H1 (cell line): ENCODE measurements at regions not wholly inside any gene's neighbourhood (a gene's known extent, or its start where the extent isn't known, plus 50 kb on each side); places are given as distances from the start of the nearest gene placed in this dataset.

Experiments
- CTCF ChIA-PET: fragments of 300-600 bp; sonication (Branson Sonifier 250); formaldehyde crosslinking; loops from one replicate; lab custom pipeline; 2021; ENCODE audit not compliant: partially characterized antibody; lab: Charles Lee
- POLR2A ChIA-PET: fragments of 300-600 bp; sonication (Branson Sonifier 250); formaldehyde crosslinking; loops from one replicate; lab custom pipeline; 2021; ENCODE audit warnings: inconsistent platforms; ENCODE audit not compliant: partially characterized antibody; lab: Charles Lee
- DNase-seq, 2 experiments: peaks; one replicate each; pipeline versions ENCODE4 v3.0.0 to v3.0.0-alpha.2; 2010 to 2022; ENCODE audit warnings: low spot score in 2 of 2, low read depth in 1 of 2, mixed read lengths in 1 of 2
- FAIRE-seq: peaks from 2 replicates; lab custom pipeline; 2011; peaks lifted over from hg19 to GRCh38; lab: Jason Lieb, UNC
- H2AFZ ChIP-seq: 2 replicates; pipeline ENCODE4 v1.8.1; 2012; ENCODE audit warnings: low read length, inconsistent platforms
- H2AK5ac ChIP-seq: 2 replicates; pipeline ENCODE4 v1.6.1; 2013; ENCODE audit warnings: low read depth, low read length
- H2BK120ac ChIP-seq: replicated peaks from 2 replicates; pipeline ENCODE3; 2013; ENCODE audit warnings: low read depth, low read length, inconsistent platforms
- H2BK12ac ChIP-seq: 2 replicates; pipeline ENCODE4 v1.6.1; 2013; ENCODE audit warnings: low read depth, low read length
- H2BK15ac ChIP-seq: 2 replicates; pipeline ENCODE4 v1.6.1; 2013; ENCODE audit warnings: low read length
- H2BK20ac ChIP-seq: 2 replicates; pipeline ENCODE4 v1.6.1; 2013; ENCODE audit warnings: low read length
- H2BK5ac ChIP-seq: 2 replicates; pipeline ENCODE4 v1.6.1; 2013; ENCODE audit warnings: low read depth, low read length
- H3K14ac ChIP-seq: 2 replicates; pipeline ENCODE4 v1.6.1; 2013; ENCODE audit warnings: inconsistent platforms; ENCODE audit not compliant: insufficient read length
- H3K18ac ChIP-seq: 2 replicates; pipeline ENCODE4 v1.6.1; 2013; ENCODE audit warnings: low read length; ENCODE audit errors: extremely low read depth
- H3K23ac ChIP-seq: 2 replicates; pipeline ENCODE4 v1.6.1; 2013; ENCODE audit warnings: inconsistent platforms; ENCODE audit not compliant: insufficient read length
- H3K23me2 ChIP-seq: 2 replicates; pipeline ENCODE4 v1.6.1; 2013; ENCODE audit warnings: low read depth, low read length
- H3K27ac ChIP-seq: 2 replicates; pipeline ENCODE4 v1.6.1; 2011; ENCODE audit warnings: low read depth, low read length, inconsistent platforms
- H3K27me3 ChIP-seq, 4 experiments: replicated peaks in 1 of 4; 1 replicate in 1 of 4; 2 replicates in 3 of 4; pipeline versions ENCODE4 v1.6.1 to v1.8.1; 2011 to 2013; ENCODE audit warnings: low read length in 3 of 4, mild to moderate bottlenecking in 3 of 4, inconsistent platforms in 2 of 4, mixed read lengths in 2 of 4, moderate library complexity in 1 of 4; ENCODE audit not compliant: control insufficient read depth in 3 of 4, insufficient read depth in 3 of 4; ENCODE audit errors: extremely low read depth in 1 of 4
- H3K36me3 ChIP-seq, 4 experiments: 2 replicates each; pipeline versions ENCODE4 v1.6.1 to v1.8.1; 2011 to 2013; ENCODE audit warnings: mild to moderate bottlenecking in 4 of 4, low read length in 3 of 4, moderate library complexity in 2 of 4, control low read depth in 1 of 4, inconsistent platforms in 1 of 4; ENCODE audit not compliant: insufficient read depth in 4 of 4, control insufficient read depth in 2 of 4
- H3K4ac ChIP-seq: replicated peaks from 2 replicates; pipeline ENCODE3; 2013; ENCODE audit warnings: low read length, low read depth, mixed read lengths, inconsistent platforms; ENCODE audit not compliant: insufficient read length
- H3K4me1 ChIP-seq, 4 experiments: replicated peaks in 1 of 4; 1 replicate in 1 of 4; 2 replicates in 3 of 4; pipeline versions ENCODE4 v1.6.1 to v1.8.1; 2011 to 2013; ENCODE audit warnings: low read length in 3 of 4, inconsistent platforms in 2 of 4, mixed read lengths in 1 of 4; ENCODE audit not compliant: insufficient read depth in 4 of 4, control insufficient read depth in 3 of 4
- H3K4me2 ChIP-seq, 2 experiments: 2 replicates each; pipeline versions ENCODE4 v1.6.1 to v1.8.1; 2011 to 2013; ENCODE audit warnings: low read depth in 2 of 2, low read length in 2 of 2, control low read depth in 1 of 2, inconsistent platforms in 1 of 2, mild to moderate bottlenecking in 1 of 2; ENCODE audit not compliant: insufficient read depth in 1 of 2
- H3K4me3 ChIP-seq, 4 experiments: fragments of 200-600, 300-600 bp in 1 of 4; sonication (generic), shearing (Covaris generic), sonication (Bioruptor Twin) in 1 of 4; 2 replicates each; pipeline versions ENCODE4 v1.5.1 to v1.8.1; 2011 to 2016; ENCODE audit warnings: low read length in 4 of 4, low read depth in 3 of 4, control low read depth in 2 of 4, inconsistent platforms in 2 of 4, mild to moderate bottlenecking in 2 of 4, mixed read lengths in 1 of 4, moderate library complexity in 1 of 4; ENCODE audit not compliant: insufficient read depth in 2 of 4; ENCODE audit errors: extremely low read depth in 1 of 4
- H3K56ac ChIP-seq: replicated peaks from 2 replicates; pipeline ENCODE3; 2013; ENCODE audit warnings: low read depth, mild to moderate bottlenecking, mixed read lengths, low read length, inconsistent platforms; ENCODE audit not compliant: insufficient read length
- H3K79me1 ChIP-seq: 2 replicates; pipeline ENCODE4 v1.6.1; 2013; ENCODE audit warnings: low read depth, low read length, control low read depth
- H3K79me2 ChIP-seq, 2 experiments: 2 replicates each; pipeline versions ENCODE4 v1.6.1 to v1.8.1; 2012 to 2013; ENCODE audit warnings: low read length in 2 of 2, mild to moderate bottlenecking in 2 of 2, inconsistent platforms in 1 of 2; ENCODE audit not compliant: insufficient read depth in 2 of 2, control insufficient read depth in 1 of 2
- H3K9ac ChIP-seq, 4 experiments: replicated peaks in 1 of 4; 1 replicate in 1 of 4; 2 replicates in 3 of 4; pipeline versions ENCODE4 v1.6.1 to v1.8.1; 2011 to 2013; ENCODE audit warnings: low read depth in 3 of 4, low read length in 3 of 4, control low read depth in 2 of 4, mild to moderate bottlenecking in 2 of 4, moderate library complexity in 2 of 4, inconsistent platforms in 1 of 4; ENCODE audit errors: extremely low read depth in 1 of 4
- H3K9me3 ChIP-seq, 2 experiments: 2 replicates each; pipeline versions ENCODE4 v1.6.1 to v1.8.1; 2012 to 2013; ENCODE audit warnings: mild to moderate bottlenecking in 2 of 2, moderate library complexity in 2 of 2, control low read depth in 1 of 2, inconsistent platforms in 1 of 2, low read depth in 1 of 2, low read length in 1 of 2, mixed read lengths in 1 of 2; ENCODE audit not compliant: insufficient read depth in 2 of 2
- H4K20me1 ChIP-seq, 2 experiments: replicated peaks in 1 of 2; 2 replicates each; pipeline versions ENCODE3 to v1.8.1; 2011 to 2013; ENCODE audit warnings: inconsistent platforms in 2 of 2, low read length in 2 of 2, mild to moderate bottlenecking in 1 of 2; ENCODE audit not compliant: insufficient read depth in 2 of 2, control insufficient read depth in 1 of 2
- H4K5ac ChIP-seq: 2 replicates; pipeline ENCODE4 v1.6.1; 2013; ENCODE audit warnings: low read length, low read depth, mixed read lengths, inconsistent platforms; ENCODE audit not compliant: insufficient read length
- H4K8ac ChIP-seq: 2 replicates; pipeline ENCODE4 v1.8.0; 2013; ENCODE audit warnings: mild to moderate bottlenecking, moderate library complexity, low read length, inconsistent platforms; ENCODE audit not compliant: insufficient read depth; ENCODE audit errors: extremely low read depth
- H4K91ac ChIP-seq: replicated peaks from 2 replicates; pipeline ENCODE3; 2013; ENCODE audit warnings: low read length, mixed read lengths, inconsistent platforms; ENCODE audit not compliant: insufficient read length
- BRCA1 ChIP-seq: IDR thresholded peaks from 2 replicates; pipeline ENCODE4 v1.6.1; 2012; ENCODE audit warnings: low read depth, low read length, improper control_type of control experiment
- EZH2 ChIP-seq: fragments of 200-600 bp; sonication (generic); IDR thresholded peaks from 2 replicates; pipeline ENCODE4 v1.7.1; 2012; ENCODE audit warnings: low read depth, mild to moderate bottlenecking, moderate library complexity, low read length, inconsistent platforms; ENCODE audit not compliant: severe bottlenecking
- FOSL1 ChIP-seq: IDR thresholded peaks from 2 replicates; pipeline ENCODE4 v1.6.1; 2011; ENCODE audit warnings: mild to moderate bottlenecking, low read depth, low read length, moderate library complexity; ENCODE audit not compliant: insufficient read depth
- JUN ChIP-seq: IDR thresholded peaks from 2 replicates; pipeline ENCODE4 v1.6.1; 2011; ENCODE audit warnings: low read depth, mild to moderate bottlenecking, improper control_type of control experiment, low read length
- WGBS, 2 experiments: shearing (Covaris generic) in 1 of 2; methylation state at CpG; one replicate each; pipeline versions ENCODE4 v1.1.6 to v1.1.7; 2013 to 2015; ENCODE audit warnings: low lambda C conversion rate in 2 of 2, mixed read lengths in 2 of 2, inconsistent platforms in 1 of 2, low coverage in 1 of 2, missing lambda C conversion rate in 1 of 2; ENCODE audit not compliant: insufficient replicate concordance in 2 of 2, insufficient coverage in 1 of 2, insufficient read length in 1 of 2; ENCODE audit errors: extremely low coverage in 1 of 2, missing lambda C conversion rate in 1 of 2; 5-methylcytosine and 5-hydroxymethylcytosine counted together

GRCh38 chrX:142096253-142096652, 108.8 kb downstream of the MAGEC2 start:
- POLR2A ChIA-PET, result no interaction called here

More at GRCh38 chrX:142096253-142096652, 108.8 kb downstream of the MAGEC2 start:
- H3K27ac ChIP-seq, result no peak overlapping the region
- no peak overlapping the region for H4K8ac ChIP-seq
- no peak overlapping the region for H3K4me2 ChIP-seq
- WGBS, 2 experiments, result 90% methylated on average over 1 of the region's 1 CpG; no CpG with 5 or more reads in 1 of the 2 experiments
- H2BK15ac ChIP-seq, result no peak overlapping the region
- no peaks in the 10 kb centered on the region for H3K36me3 ChIP-seq
- no peak overlapping the region for H2BK5ac ChIP-seq
- no peak overlapping the region for H3K56ac ChIP-seq
- no peak overlapping the region for H2BK120ac ChIP-seq
- DNase-seq, result no peak
- no peak overlapping the region for H2AFZ ChIP-seq
- H3K18ac ChIP-seq, result no peak overlapping the region
- no peak for FAIRE-seq
- TF ChIP-seq JUN (no peak), BRCA1 (no peak), EZH2 (no peak), FOSL1 (no peak)
- H2AK5ac ChIP-seq, result no peak overlapping the region
- H3K27me3 ChIP-seq, result no peaks in the 10 kb centered on the region
- H3K79me2 ChIP-seq, result no peaks in the 10 kb centered on the region
- no peaks in the 10 kb centered on the region for H4K20me1 ChIP-seq
- no peaks in the 10 kb centered on the region for H3K4me1 ChIP-seq
- H3K4me3 ChIP-seq, result no peak overlapping the region
- H4K5ac ChIP-seq, result no peak overlapping the region
- no peak overlapping the region for H3K9ac ChIP-seq
- H3K9me3 ChIP-seq, result no peaks in the 10 kb centered on the region
- H2BK20ac ChIP-seq, result no peak overlapping the region
- H3K23me2 ChIP-seq, result no peaks in the 10 kb centered on the region
- no peaks in the 10 kb centered on the region for H3K79me1 ChIP-seq
- H3K23ac ChIP-seq, result no peak overlapping the region
- CTCF ChIA-PET, result no interaction called here
- H2BK12ac ChIP-seq, result no peak overlapping the region
- no peak overlapping the region for H3K14ac ChIP-seq
- H3K4ac ChIP-seq, result no peak overlapping the region
- no peak overlapping the region for H4K91ac ChIP-seq
